Tibial nerve (tissue), 4 donors: ENCODE measurements at regions not wholly inside any gene's neighbourhood (a gene's known extent, or its start where the extent isn't known, plus 50 kb on each side); places are given as distances from the start of the nearest gene placed in this dataset.

Source experiments
- CTCF ChIP-seq, 5 experiments: fragments of 200-600 bp in 3 of 5; fragments of 450-650 bp in 2 of 5; sonication (generic) in 3 of 5; IDR thresholded peaks; one replicate each; pipeline ENCODE4 v1.5.1; 2016 to 2019; ENCODE audit warnings: antibody characterized with exemption in 5 of 5, mild to moderate bottlenecking in 3 of 5, moderate library complexity in 2 of 5
- EP300 ChIP-seq, 2 donors: sonication (generic); formaldehyde crosslinking; IDR thresholded peaks; one replicate each; pipeline ENCODE4 v1.6.1; 2017; ENCODE audit warnings: antibody characterized with exemption in 2 of 2, mild to moderate bottlenecking in 1 of 2
- POLR2A ChIP-seq, 2 donors: fragments of 450-650 bp; IDR thresholded peaks; one replicate each; pipeline ENCODE4 v1.6.1; 2017; ENCODE audit warnings: antibody characterized with exemption in 2 of 2, mild to moderate bottlenecking in 2 of 2, moderate library complexity in 2 of 2

GRCh38 chr7:42686594-42687156 is 225.2 kb downstream of the C7orf25 start:
- TF ChIP-seq CTCF (IDR thresholded peaks at IDR 0.05) (no peak), EP300 (IDR thresholded peaks at IDR 0.05) (no peak), POLR2A (IDR thresholded peaks at IDR 0.05) (no peak)
